ENCODE measurements at regions not wholly inside any gene's neighbourhood (a gene's known extent, or its start where the extent isn't known, plus 50 kb on each side); places are given as distances from the start of the nearest gene placed in this dataset.

DNA sequence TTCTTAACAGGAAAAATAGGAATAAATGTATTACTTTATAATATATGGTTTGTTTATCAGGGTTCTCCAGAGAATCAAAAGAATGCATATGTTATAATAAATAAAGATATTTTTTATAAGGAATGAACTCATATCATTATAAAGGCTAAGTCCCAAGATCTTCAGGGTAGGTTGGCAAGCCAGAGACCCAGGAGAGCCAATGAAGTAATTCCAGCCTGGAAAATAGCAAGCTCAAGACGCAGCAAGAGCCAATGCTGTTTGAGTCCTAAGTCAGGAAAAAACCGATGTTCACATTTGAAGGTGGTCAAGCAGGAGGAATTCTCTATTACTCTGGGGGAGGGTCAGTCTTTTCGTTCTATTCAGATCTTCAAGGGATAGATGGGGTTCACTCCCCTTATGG lies 490.0 kb downstream of the PCDH20 start:
- DNase-seq, result no peak
- Histone ChIP-seq H3K4me1 (replicated peaks; ENCODE audit: insufficient read depth) (no peaks in the 10 kb centered on the region), H3K9me3 (ENCODE audit: insufficient read depth, low read depth) (no peaks in the 10 kb centered on the region), H3F3A (ENCODE audit: insufficient read depth, low read depth) (no peaks in the 10 kb centered on the region), H4K20me1 (ENCODE audit: insufficient read depth) (no peaks in the 10 kb centered on the region), H2AFZ (no peak overlapping the region), H3K4me2 (no peak overlapping the region), H3K79me2 (ENCODE audit: low read depth) (no peaks in the 10 kb centered on the region), H3K27me3 (ENCODE audit: insufficient read depth, low read depth) (no peaks in the 10 kb centered on the region), H3K9me2 (ENCODE audit: insufficient read depth) (no peaks in the 10 kb centered on the region), H3K27ac (no peak overlapping the region), H3K36me3 (ENCODE audit: low read depth) (no peaks in the 10 kb centered on the region), H3K4me3 (no peak overlapping the region)
- intact Hi-C loops (cut with micrococcal nuclease; ENCODE audit: unreplicated experiment), result no loop called here
- ChIA-PET POLR2A (ENCODE audit: unreplicated experiment) (no interaction called here), CTCF (no interaction called here)
- BruUV-seq (replicated peaks), result no TSS peak
- no peak for TF ChIP-seq EZH2 (IDR thresholded peaks at IDR 0.05; ENCODE audit: low read depth)
- TF ChIP-seq, protein P1, sequence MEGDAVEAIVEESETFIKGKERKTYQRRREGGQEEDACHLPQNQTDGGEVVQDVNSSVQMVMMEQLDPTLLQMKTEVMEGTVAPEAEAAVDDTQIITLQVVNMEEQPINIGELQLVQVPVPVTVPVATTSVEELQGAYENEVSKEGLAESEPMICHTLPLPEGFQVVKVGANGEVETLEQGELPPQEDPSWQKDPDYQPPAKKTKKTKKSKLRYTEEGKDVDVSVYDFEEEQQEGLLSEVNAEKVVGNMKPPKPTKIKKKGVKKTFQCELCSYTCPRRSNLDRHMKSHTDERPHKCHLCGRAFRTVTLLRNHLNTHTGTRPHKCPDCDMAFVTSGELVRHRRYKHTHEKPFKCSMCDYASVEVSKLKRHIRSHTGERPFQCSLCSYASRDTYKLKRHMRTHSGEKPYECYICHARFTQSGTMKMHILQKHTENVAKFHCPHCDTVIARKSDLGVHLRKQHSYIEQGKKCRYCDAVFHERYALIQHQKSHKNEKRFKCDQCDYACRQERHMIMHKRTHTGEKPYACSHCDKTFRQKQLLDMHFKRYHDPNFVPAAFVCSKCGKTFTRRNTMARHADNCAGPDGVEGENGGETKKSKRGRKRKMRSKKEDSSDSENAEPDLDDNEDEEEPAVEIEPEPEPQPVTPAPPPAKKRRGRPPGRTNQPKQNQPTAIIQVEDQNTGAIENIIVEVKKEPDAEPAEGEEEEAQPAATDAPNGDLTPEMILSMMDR (conservative IDR thresholded peaks at IDR 0.05), result no peak

DNA sequence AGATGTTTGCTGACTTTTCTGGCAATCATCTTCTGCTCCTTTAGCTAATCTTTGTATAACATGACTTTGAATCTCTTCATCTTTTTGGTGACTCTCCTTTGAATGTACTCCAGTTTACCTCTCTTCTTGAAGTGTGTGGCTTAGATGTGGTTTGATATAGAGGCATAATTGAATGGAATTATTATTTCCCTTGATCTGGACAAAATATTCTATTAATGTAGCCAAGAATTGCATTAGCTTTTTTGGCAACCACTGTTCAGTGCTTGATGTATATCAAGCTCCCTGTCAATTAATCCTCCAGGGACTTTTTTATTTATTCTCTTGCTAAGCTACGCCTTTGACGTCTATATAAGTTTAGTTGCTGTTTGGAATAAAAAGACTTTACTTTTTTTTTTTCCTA lies 490.8 kb downstream of the PCDH20 start:
- H3K4me2 ChIP-seq, result no peak overlapping the region
- no peaks in the 10 kb centered on the region for H3F3A ChIP-seq (ENCODE audit: insufficient read depth, low read depth)
- H3K36me3 ChIP-seq (ENCODE audit: low read depth), result no peaks in the 10 kb centered on the region
- no peaks in the 10 kb centered on the region for H3K9me2 ChIP-seq (ENCODE audit: insufficient read depth)
- intact Hi-C loops (cut with micrococcal nuclease; ENCODE audit: unreplicated experiment), result no loop called here
- no peak overlapping the region for H3K4me3 ChIP-seq
- no peaks in the 10 kb centered on the region for H3K4me1 ChIP-seq (replicated peaks; ENCODE audit: insufficient read depth)
- no peaks in the 10 kb centered on the region for H3K79me2 ChIP-seq (ENCODE audit: low read depth)
- POLR2A ChIA-PET (ENCODE audit: unreplicated experiment), result no interaction called here
- CTCF ChIA-PET, result no interaction called here
- H2AFZ ChIP-seq, result no peak overlapping the region
- no peaks in the 10 kb centered on the region for H3K27me3 ChIP-seq (ENCODE audit: insufficient read depth, low read depth)
- BruUV-seq (replicated peaks), result no TSS peak
- no peak for DNase-seq
- no peaks in the 10 kb centered on the region for H3K9me3 ChIP-seq (ENCODE audit: insufficient read depth, low read depth)
- TF ChIP-seq, protein P1 (conservative IDR thresholded peaks at IDR 0.05), result no peak
- TF ChIP-seq EZH2 (IDR thresholded peaks at IDR 0.05; ENCODE audit: low read depth), result no peak
- no peak overlapping the region for H3K27ac ChIP-seq
- no peaks in the 10 kb centered on the region for H4K20me1 ChIP-seq (ENCODE audit: insufficient read depth)

DNA sequence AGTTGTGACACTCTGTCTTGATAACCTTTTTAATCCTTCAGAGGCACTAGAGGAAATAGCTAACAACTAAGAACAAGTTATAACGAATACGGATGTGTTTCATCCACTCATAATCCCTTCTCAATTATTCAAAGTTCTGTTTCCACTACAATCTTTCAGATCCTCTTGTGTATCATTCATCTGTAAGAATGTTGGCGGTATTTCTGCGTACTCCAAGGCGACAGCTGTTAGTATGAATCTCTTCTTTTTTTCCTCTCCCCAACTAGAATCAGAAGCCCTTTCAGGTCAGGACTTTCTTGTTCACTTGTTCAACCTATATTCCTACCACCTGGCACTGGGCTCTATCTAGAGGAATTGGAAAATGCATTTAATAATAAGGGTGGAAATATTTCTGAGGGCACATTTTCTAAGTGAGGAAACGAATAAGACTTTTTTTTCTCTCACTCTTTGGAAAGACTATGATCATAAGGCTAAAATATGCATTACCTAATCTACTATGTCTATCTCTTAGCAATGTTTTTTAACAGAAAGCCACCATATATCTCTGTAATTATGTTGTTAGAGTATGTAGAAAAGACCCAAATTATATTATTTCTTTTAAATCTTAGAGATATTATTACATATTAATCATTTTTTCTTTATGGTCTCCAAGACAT lies 492.9 kb downstream of the PCDH20 start:
- H3K79me2 ChIP-seq (ENCODE audit: low read depth), result no peaks in the 10 kb centered on the region
- no peaks in the 10 kb centered on the region for H4K20me1 ChIP-seq (ENCODE audit: insufficient read depth)
- BruUV-seq (replicated peaks), result no TSS peak
- H3K4me3 ChIP-seq, result no peak overlapping the region
- POLR2A ChIA-PET (ENCODE audit: unreplicated experiment), result no interaction called here
- intact Hi-C loops (cut with micrococcal nuclease; ENCODE audit: unreplicated experiment), result no loop called here
- H2AFZ ChIP-seq, result no peak overlapping the region
- H3K27ac ChIP-seq, result no peak overlapping the region
- no peaks in the 10 kb centered on the region for H3K9me3 ChIP-seq (ENCODE audit: insufficient read depth, low read depth)
- TF ChIP-seq EZH2 (IDR thresholded peaks at IDR 0.05; ENCODE audit: low read depth), result no peak
- TF ChIP-seq, protein P1 (conservative IDR thresholded peaks at IDR 0.05), result no peak
- DNase-seq, result no peak
- no peaks in the 10 kb centered on the region for H3K27me3 ChIP-seq (ENCODE audit: insufficient read depth, low read depth)
- H3K9me2 ChIP-seq (ENCODE audit: insufficient read depth), result no peaks in the 10 kb centered on the region
- no peaks in the 10 kb centered on the region for H3F3A ChIP-seq (ENCODE audit: insufficient read depth, low read depth)
- no peaks in the 10 kb centered on the region for H3K36me3 ChIP-seq (ENCODE audit: low read depth)
- H3K4me1 ChIP-seq (replicated peaks; ENCODE audit: insufficient read depth), result no peaks in the 10 kb centered on the region
- CTCF ChIA-PET, result no interaction called here
- no peak overlapping the region for H3K4me2 ChIP-seq
